ENCODE measurements at regions not wholly inside any gene's neighbourhood (a gene's known extent, or its start where the extent isn't known, plus 50 kb on each side); places are given as distances from the start of the nearest gene placed in this dataset.
"Not testable (repeated sequence)": the region's sequence is repeated elsewhere in the genome, so short reads cannot be mapped to it uniquely, and the experiment has no call there.

GRCh38 chr14:71328183-71328582, 420.9 kb downstream of the PCNX1 start:
- no peak for DNase-seq (ENCODE audit: low read depth in 2 of 2)

- DNase-seq (ENCODE audit: low read depth in 2 of 2): no peak
Observed at GRCh38 chr14:71328954-71329353, 421.7 kb downstream of the PCNX1 start.

GRCh38 chr14:71331403-71331802, 424.1 kb downstream of the PCNX1 start:
- DNase-seq (ENCODE audit: low read depth in 2 of 2): no peak

- DNase-seq (ENCODE audit: low read depth in 2 of 2): no peak
Observed at GRCh38 chr14:71332476-71332875, 425.2 kb downstream of the PCNX1 start.

- DNase-seq (ENCODE audit: low read depth in 2 of 2): no peak
Observed at GRCh38 chr14:71333705-71334104, 426.4 kb downstream of the PCNX1 start.

- DNase-seq (ENCODE audit: low read depth in 2 of 2): no peak
Observed at GRCh38 chr14:71336489-71337192, 429.4 kb downstream of the PCNX1 start.

- DNase-seq (ENCODE audit: low read depth in 2 of 2): no peak
Observed at GRCh38 chr14:71338153-71338552, 430.9 kb downstream of the PCNX1 start.

GRCh38 chr14:71339650-71340415, 432.6 kb downstream of the PCNX1 start:
- no peak for DNase-seq (ENCODE audit: low read depth in 2 of 2)

- no peak for DNase-seq (ENCODE audit: low read depth in 2 of 2)
Observed at GRCh38 chr14:71341156-71341555, 433.9 kb downstream of the PCNX1 start.

GRCh38 chr14:71343724-71344123, 436.5 kb downstream of the PCNX1 start:
- no peak for DNase-seq (ENCODE audit: low read depth in 2 of 2)

- DNase-seq (ENCODE audit: low read depth in 2 of 2): no peak
Observed at GRCh38 chr14:71344506-71344905, 437.2 kb downstream of the PCNX1 start.

GRCh38 chr14:71346685-71347084, 439.4 kb downstream of the PCNX1 start:
- DNase-seq (ENCODE audit: low read depth in 2 of 2): no peak

GRCh38 chr14:71348394-71348793, 441.1 kb downstream of the PCNX1 start:
- no peak for DNase-seq (ENCODE audit: low read depth in 2 of 2)

GRCh38 chr14:71348817-71349216, 441.6 kb downstream of the PCNX1 start:
- DNase-seq (ENCODE audit: low read depth in 2 of 2): no peak

- no peak for DNase-seq (ENCODE audit: low read depth in 2 of 2)
Observed at GRCh38 chr14:71354142-71354541, 446.9 kb downstream of the PCNX1 start.

- DNase-seq (ENCODE audit: low read depth in 2 of 2): no peak
Observed at GRCh38 chr14:71354801-71355200, 447.5 kb downstream of the PCNX1 start.

- peak; percentile 90 to 91 for DNase-seq (ENCODE audit: low read depth in 2 of 2)
Observed at GRCh38 chr14:71355324-71356201, 448.3 kb downstream of the PCNX1 start.

- no peak for DNase-seq (ENCODE audit: low read depth in 2 of 2)
Observed at GRCh38 chr14:71358209-71358931, 451.1 kb downstream of the PCNX1 start.

GRCh38 chr14:71358932-71359421, 451.7 kb downstream of the PCNX1 start:
- DNase-seq (ENCODE audit: low read depth in 2 of 2): not testable (repeated sequence)

GRCh38 chr14:71359823-71360222, 452.6 kb downstream of the PCNX1 start:
- DNase-seq (ENCODE audit: low read depth in 2 of 2): no peak

GRCh38 chr14:71361336-71361735, 454.1 kb downstream of the PCNX1 start:
- no peak for DNase-seq (ENCODE audit: low read depth in 2 of 2)

Data from fibroblast of skin of left quadriceps (primary cell).